IMR-90 (cell line): ENCODE measurements at regions not wholly inside any gene's neighbourhood (a gene's known extent, or its start where the extent isn't known, plus 50 kb on each side); places are given as distances from the start of the nearest gene placed in this dataset.

Experiments used
- ATAC-seq: fragments of 200-7000 bp; cut with Tn5 transposase; 2 replicates; pipeline ENCODE4 v1.9.1; 2020; ENCODE audit warnings: low read depth, mild to moderate bottlenecking, moderate library complexity
- BruUV-seq: library from RNA; stranded (reverse); fragments of 400-500 nt; replicated peaks from 2 replicates; lab custom pipeline; 2021; lab: Mats Ljungman, UMichigan
- CTCF ChIA-PET: fragments of 300-600 bp; formaldehyde crosslinking; extraction: SDS; loops from one replicate; lab custom pipeline; 2021; ENCODE audit warnings: antibody characterized with exemption; lab: Yijun Ruan, JAX
- POLR2A ChIA-PET: fragments of 300-600 bp; sonication (Branson Sonifier 250); formaldehyde crosslinking; loops from one replicate; lab custom pipeline; 2022; ENCODE audit warnings: antibody characterized with exemption; ENCODE audit not compliant: unreplicated experiment; lab: Charles Lee
- DNase-seq: peaks from one replicate; pipeline ENCODE4 v3.0.0; 2013
- H2AFZ ChIP-seq: replicated peaks from 2 replicates; pipeline ENCODE3; 2013; ENCODE audit warnings: low read length, mild to moderate bottlenecking; ENCODE audit not compliant: poor library complexity
- H2AK5ac ChIP-seq: 2 replicates; pipeline ENCODE4 v1.6.1; 2013; ENCODE audit warnings: low read depth, low read length, inconsistent platforms
- H2AK9ac ChIP-seq: replicated peaks from 2 replicates; pipeline ENCODE3; 2013; ENCODE audit warnings: mild to moderate bottlenecking, low read depth, low read length, moderate library complexity; ENCODE audit not compliant: poor library complexity
- H2BK120ac ChIP-seq: 2 replicates; pipeline ENCODE4 v1.6.1; 2013; ENCODE audit warnings: low read depth, low read length, inconsistent platforms
- H2BK15ac ChIP-seq: 3 replicates; pipeline ENCODE4 v1.6.1; 2013; ENCODE audit warnings: low read depth, low read length, inconsistent platforms
- H2BK20ac ChIP-seq: 2 replicates; pipeline ENCODE4 v1.6.1; 2013; ENCODE audit warnings: low read depth, mild to moderate bottlenecking, inconsistent platforms, low read length, moderate library complexity
- H2BK5ac ChIP-seq: 2 replicates; pipeline ENCODE4 v1.6.1; 2013; ENCODE audit warnings: mild to moderate bottlenecking, low read depth, low read length, inconsistent platforms; ENCODE audit not compliant: poor library complexity, severe bottlenecking
- H3K14ac ChIP-seq: replicated peaks from 2 replicates; pipeline ENCODE4 v1.6.1; 2013; ENCODE audit warnings: low read depth, low read length, inconsistent platforms
- H3K18ac ChIP-seq: 2 replicates; pipeline ENCODE4 v1.6.1; 2013; ENCODE audit warnings: low read depth, low read length, control low read depth
- H3K23ac ChIP-seq: 2 replicates; pipeline ENCODE4 v1.6.1; 2013; ENCODE audit warnings: low read depth, low read length, inconsistent platforms
- H3K27ac ChIP-seq: 2 replicates; pipeline ENCODE4 v1.5.1; 2013; ENCODE audit warnings: mild to moderate bottlenecking, control low read depth, low read length; ENCODE audit not compliant: insufficient read depth
- H3K27me3 ChIP-seq: 2 replicates; pipeline ENCODE4 v1.6.1; 2013; ENCODE audit warnings: low read length; ENCODE audit not compliant: control insufficient read depth, insufficient read depth
- H3K36me3 ChIP-seq: 2 replicates; pipeline ENCODE4 v1.6.1; 2013; ENCODE audit warnings: low read length, mixed read lengths; ENCODE audit not compliant: control insufficient read depth, insufficient read depth
- H3K4ac ChIP-seq: 2 replicates; pipeline ENCODE4 v1.6.1; 2013; ENCODE audit warnings: low read depth, low read length, inconsistent platforms
- H3K4me1 ChIP-seq: 2 replicates; pipeline ENCODE4 v1.6.1; 2013; ENCODE audit warnings: low read length, mixed read lengths; ENCODE audit not compliant: control insufficient read depth, insufficient read depth
- H3K4me2 ChIP-seq: 2 replicates; pipeline ENCODE4 v1.6.1; 2013; ENCODE audit warnings: low read depth, mild to moderate bottlenecking, control low read depth, low read length, moderate library complexity
- H3K4me3 ChIP-seq: 2 replicates; pipeline ENCODE4 v1.5.1; 2013; ENCODE audit warnings: low read depth, mild to moderate bottlenecking, control low read depth, low read length, moderate library complexity; ENCODE audit not compliant: insufficient read depth
- H3K56ac ChIP-seq: 2 replicates; pipeline ENCODE4 v1.6.1; 2013; ENCODE audit warnings: low read length, inconsistent platforms; ENCODE audit not compliant: insufficient read depth; ENCODE audit errors: extremely low read depth
- H3K79me1 ChIP-seq, 2 experiments: 2 replicates each; pipeline ENCODE4 v1.6.1; 2013; ENCODE audit warnings: low read length in 2 of 2, inconsistent platforms in 1 of 2, low read depth in 1 of 2
- H3K9ac ChIP-seq: 2 replicates; pipeline ENCODE4 v1.6.1; 2013; ENCODE audit warnings: low read depth, low read length, control low read depth
- H3K9me1 ChIP-seq: 2 replicates; pipeline ENCODE4 v1.6.1; 2013; ENCODE audit warnings: low read length, inconsistent platforms; ENCODE audit not compliant: insufficient read depth
- H3K9me3 ChIP-seq: 2 replicates; pipeline ENCODE4 v1.6.1; 2013; ENCODE audit warnings: low read length; ENCODE audit not compliant: control insufficient read depth, insufficient read depth
- H4K20me1 ChIP-seq: 2 replicates; pipeline ENCODE4 v1.6.1; 2013; ENCODE audit warnings: low read length, inconsistent platforms; ENCODE audit not compliant: insufficient read depth
- H4K5ac ChIP-seq: 2 replicates; pipeline ENCODE4 v1.6.1; 2013; ENCODE audit warnings: mild to moderate bottlenecking, low read depth, low read length, control low read depth
- H4K8ac ChIP-seq, 2 experiments: 2 replicates each; pipeline ENCODE4 v1.6.1; 2013; ENCODE audit warnings: low read depth in 2 of 2, low read length in 2 of 2, control low read depth in 1 of 2, inconsistent platforms in 1 of 2
- H4K91ac ChIP-seq: 2 replicates; pipeline ENCODE4 v1.6.1; 2013; ENCODE audit warnings: low read depth, low read length, inconsistent platforms; ENCODE audit not compliant: insufficient read depth
- CEBPB ChIP-seq: IDR thresholded peaks from 2 replicates; pipeline ENCODE4 v1.6.1; 2012; ENCODE audit warnings: low read depth, low read length, improper control_type of control experiment
- CHD1 ChIP-seq: IDR thresholded peaks from 2 replicates; pipeline ENCODE4 v1.6.1; 2012; ENCODE audit warnings: low read depth, low read length, improper control_type of control experiment
- ELK1 ChIP-seq: fragments of 150-350 bp; IDR thresholded peaks from 2 replicates; pipeline ENCODE4 v1.6.1; 2016; ENCODE audit warnings: low read depth, mild to moderate bottlenecking, low read length, moderate library complexity, borderline replicate concordance
- FOS ChIP-seq: fragments of 150-350 bp; IDR thresholded peaks from 2 replicates; pipeline ENCODE4 v1.6.1; 2016; ENCODE audit warnings: low read depth, low read length
- MAFK ChIP-seq: IDR thresholded peaks from 2 replicates; pipeline ENCODE4 v1.6.1; 2012; ENCODE audit warnings: low read depth, low read length, improper control_type of control experiment
- USF2 ChIP-seq: fragments of 150-350 bp; IDR thresholded peaks from 2 replicates; pipeline ENCODE4 v1.6.1; 2017; ENCODE audit warnings: mild to moderate bottlenecking, antibody characterized with exemption, low read length, low read depth
- WGBS, 2 experiments: methylation state at CpG; one replicate each; pipeline versions ENCODE4 v1.1.5 to v1.1.7; 2013; ENCODE audit warnings: missing lambda C conversion rate in 2 of 2; ENCODE audit not compliant: insufficient read length in 1 of 2; ENCODE audit errors: extremely low coverage in 2 of 2; 5-methylcytosine and 5-hydroxymethylcytosine counted together
- dilution Hi-C: fragments of 300-500 bp; cut with HindIII; formaldehyde crosslinking; loops from one replicate; pipeline ENCODE4 v1.14.3; 2018; ENCODE audit warnings: low sequenced_read_pairs; ENCODE audit not compliant: unreplicated experiment
- in situ Hi-C: fragments of 300-500 bp; cut with MboI; formaldehyde crosslinking; loops from 3 replicates; pipeline ENCODE4 v1.14.3; 2019; ENCODE audit warnings: low sequenced_read_pairs, inconsistent platforms, mixed read lengths
- intact Hi-C: fragments of 100-400 bp; cut with micrococcal nuclease; formaldehyde crosslinking; loops from 2 replicates; pipeline ENCODE4 v1.10.0; 2022

GRCh38 chr6:122903266-122903915, 92.6 kb upstream of the CLVS2 start:
- H3K36me3 ChIP-seq, result no peaks in the 10 kb centered on the region
- no peak for DNase-seq
- H3K14ac ChIP-seq, result no peak overlapping the region
- H3K4me2 ChIP-seq, result no peak overlapping the region
- ChIA-PET POLR2A (no interaction called here), CTCF (no interaction called here)
- H2AK9ac ChIP-seq, result no peak overlapping the region
- H2AFZ ChIP-seq, result no peak overlapping the region
- no peaks in the 10 kb centered on the region for H3K27me3 ChIP-seq
- no peaks in the 10 kb centered on the region for H3K4me1 ChIP-seq
- no peak overlapping the region for H3K56ac ChIP-seq
- H2BK5ac ChIP-seq, result no peak overlapping the region
- no CpG with 5 or more reads among the region's 2 CpGs for WGBS, 2 experiments
- H3K23ac ChIP-seq, result no peak overlapping the region
- no peaks in the 10 kb centered on the region for H3K79me1 ChIP-seq
- H3K27ac ChIP-seq, result no peak overlapping the region
- TF ChIP-seq ELK1 (no peak), USF2 (no peak), FOS (no peak), MAFK (no peak), CEBPB (no peak), CHD1 (no peak)
- H2BK20ac ChIP-seq, result no peak overlapping the region
- in situ Hi-C loops (no loop called here), dilution Hi-C loops (no loop called here), intact Hi-C loops (no loop called here)
- no peak overlapping the region for H3K4me3 ChIP-seq
- no peak overlapping the region for H3K9ac ChIP-seq
- H3K9me1 ChIP-seq, result no peaks in the 10 kb centered on the region
- H2BK120ac ChIP-seq, result no peak overlapping the region
- no peak overlapping the region for H3K18ac ChIP-seq
- H4K5ac ChIP-seq, result no peak overlapping the region
- H3K9me3 ChIP-seq, result 0 out of 2 replicates have a peak, but pooled peaks cover 2% of the 10 kb centered on the region
- no peak overlapping the region for H3K4ac ChIP-seq
- BruUV-seq, result no TSS peak
- no peak overlapping the region for H4K91ac ChIP-seq
- H4K20me1 ChIP-seq, result no peaks in the 10 kb centered on the region
- ATAC-seq, result no peak
- H2AK5ac ChIP-seq, result no peak overlapping the region
- no peak overlapping the region for H2BK15ac ChIP-seq
- no peak overlapping the region for H4K8ac ChIP-seq
